Hindlimb muscle (tissue), 1 donor: ENCODE measurements at regions not wholly inside any gene's neighbourhood (a gene's known extent, or its start where the extent isn't known, plus 50 kb on each side); places are given as distances from the start of the nearest gene placed in this dataset.
"Not testable (repeated sequence)": the region's sequence is repeated elsewhere in the genome, so short reads cannot be mapped to it uniquely, and the experiment has no call there.

Experiments
- DNase-seq: peaks from one replicate; pipeline ENCODE4 v3.0.0-alpha.2; 2013

GRCh38 chrX:47302396-47302795 lies 68.0 kb upstream of the ZNF157 start:
- DNase-seq = no peak

- DNase-seq = not testable (repeated sequence)
Measured at GRCh38 chrX:47306471-47307023, 63.8 kb upstream of the ZNF157 start.

GRCh38 chrX:47311932-47312774 lies 58.2 kb upstream of the ZNF157 start:
- peak; percentile 69 for DNase-seq

DNA sequence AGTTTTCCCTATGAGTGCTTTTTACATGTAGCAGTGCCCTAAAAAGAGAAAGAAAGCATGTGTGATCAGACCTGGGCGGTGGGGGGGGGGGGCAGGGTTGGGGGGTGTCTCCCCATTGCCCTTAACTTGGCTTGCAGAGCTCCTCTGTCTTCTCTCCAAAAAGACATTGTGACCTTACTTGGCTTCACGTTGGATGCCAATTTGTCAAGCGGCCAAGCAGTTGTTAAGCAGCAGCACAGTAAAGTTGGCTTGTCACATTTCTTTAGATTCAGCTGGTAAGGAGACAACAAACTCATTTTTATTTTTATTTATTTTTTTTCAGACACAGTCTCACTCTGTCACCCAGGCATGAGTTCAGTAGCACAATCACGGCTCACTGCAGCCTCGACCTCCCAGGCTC lies 57.3 kb upstream of the ZNF157 start:
- no peak for DNase-seq

GRCh38 chrX:47316276-47317025 lies 53.9 kb upstream of the ZNF157 start:
- peak; percentile 40 for DNase-seq
